ENCODE measurements at regions not wholly inside any gene's neighbourhood (a gene's known extent, or its start where the extent isn't known, plus 50 kb on each side); places are given as distances from the start of the nearest gene placed in this dataset.
"Not testable (repeated sequence)": the region's sequence is repeated elsewhere in the genome, so short reads cannot be mapped to it uniquely, and the experiment has no call there.

GRCh38 chr5:101539315-101539714 is 636.2 kb upstream of the ST8SIA4 start:
- ATAC-seq (ENCODE audit: low FRiP score) (no peak), DNase-seq (ENCODE audit: low spot score) (no peak)
- no peak for TF ChIP-seq CTCF (IDR thresholded peaks at IDR 0.05)

GRCh38 chr5:101535626-101536025 is 632.5 kb upstream of the ST8SIA4 start:
- no peak for DNase-seq (ENCODE audit: low spot score)
- no peak for ATAC-seq (ENCODE audit: low FRiP score)
- TF ChIP-seq CTCF (IDR thresholded peaks at IDR 0.05), result no peak

DNA sequence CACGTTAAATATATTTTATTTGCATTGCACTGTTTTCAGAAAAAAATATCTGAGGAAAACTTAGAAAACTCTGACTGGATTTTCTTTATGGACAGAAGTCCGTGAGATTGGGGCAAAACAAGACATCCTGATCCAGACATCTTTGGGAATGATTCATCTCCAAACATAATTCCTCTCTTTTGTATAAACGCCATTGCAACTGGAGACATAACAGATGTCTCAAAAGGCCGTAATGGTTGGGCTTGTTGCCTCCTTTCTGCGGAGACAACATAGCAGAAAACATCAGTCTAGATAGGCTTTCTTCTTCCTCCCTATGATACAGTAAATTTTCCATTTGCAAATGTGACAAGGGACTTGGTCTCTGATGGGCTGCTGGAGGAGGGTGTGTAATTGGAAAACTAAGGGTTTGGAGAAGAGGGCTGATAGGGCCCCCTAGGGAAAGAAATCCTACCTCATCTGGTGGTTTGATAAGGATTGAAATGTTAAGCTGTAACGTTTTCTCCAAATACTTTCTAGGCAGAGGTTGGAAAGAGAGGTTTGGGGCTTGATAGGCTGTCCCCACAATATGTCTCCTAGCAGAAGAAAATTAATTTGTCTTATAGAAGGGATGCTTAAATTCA is 631.5 kb upstream of the ST8SIA4 start:
- DNase-seq (ENCODE audit: low spot score) (no peak), ATAC-seq (ENCODE audit: low FRiP score) (no peak)
- no peak for TF ChIP-seq CTCF (IDR thresholded peaks at IDR 0.05)

GRCh38 chr5:101532430-101532829 is 629.3 kb upstream of the ST8SIA4 start:
- DNase-seq (ENCODE audit: low spot score), result no peak
- ATAC-seq (ENCODE audit: low FRiP score), result no peak

GRCh38 chr5:101531026-101531425 is 627.9 kb upstream of the ST8SIA4 start:
- ATAC-seq (ENCODE audit: low FRiP score), result no peak
- no peak for DNase-seq (ENCODE audit: low spot score)
- TF ChIP-seq CTCF (IDR thresholded peaks at IDR 0.05), result no peak

More at GRCh38 chr5:101532430-101532829, 629.3 kb upstream of the ST8SIA4 start:
- no peak for TF ChIP-seq CTCF (IDR thresholded peaks at IDR 0.05)

- not testable (repeated sequence) for DNase-seq (ENCODE audit: low spot score); ATAC-seq (ENCODE audit: low FRiP score)
Measured at GRCh38 chr5:101529094-101529493, 626.0 kb upstream of the ST8SIA4 start.

DNA sequence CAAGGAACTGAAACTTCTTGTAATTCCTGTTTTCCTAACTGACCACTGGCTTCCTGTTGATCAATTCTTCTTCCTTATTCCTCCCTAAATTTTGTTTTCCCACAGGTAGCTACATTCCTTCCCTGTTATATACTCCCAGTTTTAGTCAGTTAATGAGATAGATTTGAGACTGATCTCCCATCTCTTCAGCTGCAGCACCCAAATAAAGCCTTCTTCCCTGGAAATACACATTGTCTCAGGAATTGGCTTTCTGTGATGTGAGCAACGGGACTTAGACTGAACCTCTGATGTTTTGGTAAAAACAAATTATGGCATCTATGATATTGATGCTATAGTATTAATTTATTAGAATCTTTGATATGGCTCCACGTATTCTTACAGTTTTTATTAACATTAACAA is 617.3 kb upstream of the ST8SIA4 start:
- ATAC-seq (ENCODE audit: low FRiP score) (no peak), DNase-seq (ENCODE audit: low spot score) (no peak)
- no peak for TF ChIP-seq CTCF (IDR thresholded peaks at IDR 0.05)
